AG04449 (cell line): ENCODE measurements at regions not wholly inside any gene's neighbourhood (a gene's known extent, or its start where the extent isn't known, plus 50 kb on each side); places are given as distances from the start of the nearest gene placed in this dataset.

ENCODE experiments used
- CTCF ChIA-PET: fragments of 350-600 bp; formaldehyde crosslinking; extraction: SDS; loops from one replicate; lab custom pipeline; 2021; ENCODE audit warnings: antibody characterized with exemption; lab: Yijun Ruan, JAX
- POLR2A ChIA-PET: fragments of 400-600, 350-600 bp; formaldehyde crosslinking; extraction: SDS; loops from one replicate; lab custom pipeline; 2020; ENCODE audit warnings: antibody characterized with exemption, inconsistent platforms; lab: Yijun Ruan, JAX
- DNase-seq: peaks from one replicate; pipeline ENCODE4 v3.0.0-alpha.2; 2010; ENCODE audit warnings: low read depth, low spot score
- H3K4me3 ChIP-seq: 2 replicates; pipeline ENCODE4 v1.5.1; 2011; ENCODE audit warnings: low read depth, mild to moderate bottlenecking, control low read depth, low read length
- CTCF ChIP-seq: IDR thresholded peaks from one replicate; pipeline ENCODE4 v1.5.1; 2011; ENCODE audit warnings: mild to moderate bottlenecking, moderate library complexity, low read length, control low read depth, inconsistent platforms; ENCODE audit not compliant: insufficient read depth; ENCODE audit errors: missing control alignments

GRCh38 chr10:31593124-31593523 lies 274.1 kb downstream of the ZEB1 start:
- DNase-seq, result no peak
- ChIA-PET POLR2A (interaction anchor here (0.6 kb wide), 1 partner anchor 240 kb away, joined by 3 read pairs; no protein-coding TSS in a partner anchor), CTCF (interaction anchor here (0.9 to 1.6 kb wide), 2 partner anchors 10 to 906 kb away, joined by 4 read pairs; no protein-coding TSS in a partner anchor)
- no peak overlapping the region for H3K4me3 ChIP-seq
- no peak for TF ChIP-seq CTCF

GRCh38 chr10:31591569-31591968 lies 272.6 kb downstream of the ZEB1 start:
- no peak for TF ChIP-seq CTCF
- ChIA-PET CTCF (no interaction called here), POLR2A (no interaction called here)
- H3K4me3 ChIP-seq, result no peak overlapping the region
- no peak for DNase-seq

GRCh38 chr10:31590023-31590800 lies 271.2 kb downstream of the ZEB1 start:
- CTCF ChIA-PET, result no interaction called here
- no peak for DNase-seq
- TF ChIP-seq CTCF, result no peak
- H3K4me3 ChIP-seq, result no peak overlapping the region
- POLR2A ChIA-PET, result no interaction called here

- POLR2A ChIA-PET, result interaction anchor here (0.5 kb wide), 1 partner anchor 18 kb away, joined by 3 read pairs; no protein-coding TSS in a partner anchor
Observed at GRCh38 chr10:31587691-31588090, 268.7 kb downstream of the ZEB1 start.

GRCh38 chr10:31586723-31587638 lies 268.0 kb downstream of the ZEB1 start:
- CTCF ChIA-PET, result interaction anchor here (1.0 kb wide), 1 partner anchor 860 kb away, joined by 3 read pairs; no protein-coding TSS in a partner anchor
- POLR2A ChIA-PET, result no interaction called here
- no peak overlapping the region for H3K4me3 ChIP-seq
- no peak for DNase-seq
- no peak for TF ChIP-seq CTCF

More at GRCh38 chr10:31587691-31588090, 268.7 kb downstream of the ZEB1 start:
- no peak for TF ChIP-seq CTCF
- CTCF ChIA-PET, result no interaction called here
- no peak overlapping the region for H3K4me3 ChIP-seq
- no peak for DNase-seq
